ENCODE measurements at regions not wholly inside any gene's neighbourhood (a gene's known extent, or its start where the extent isn't known, plus 50 kb on each side); places are given as distances from the start of the nearest gene placed in this dataset.

- TF ChIP-seq EP300 (IDR thresholded peaks at IDR 0.05) (no peak), POLR2A (IDR thresholded peaks at IDR 0.05) (no peak), CTCF (IDR thresholded peaks at IDR 0.05) (no peak), POLR2AphosphoS5 (IDR thresholded peaks at IDR 0.05) (no peak)
These were observed 642.8 kb upstream of the NR2F2 start for GRCh38 chr15:95687686-95688085.

Measured in suprapubic skin (tissue), 4 donors.